HepG2 (cell line): ENCODE measurements at regions not wholly inside any gene's neighbourhood (a gene's known extent, or its start where the extent isn't known, plus 50 kb on each side); places are given as distances from the start of the nearest gene placed in this dataset.

ENCODE experiments used
- CBFB ChIP-seq: sonication (generic); formaldehyde crosslinking; IDR thresholded peaks from 2 replicates; pipeline ENCODE4 v1.4.0; 2020; ENCODE audit warnings: missing genetic modification reagents
- PCBP2 ChIP-seq: fragments of 200-400 bp; formaldehyde crosslinking; optimal IDR thresholded peaks from 2 replicates; pipeline ENCODE3; 2018; ENCODE audit warnings: low read length, low read depth; ENCODE audit not compliant: poor library complexity, severe bottlenecking
- TOPORS ChIP-seq: sonication (generic); formaldehyde crosslinking; IDR thresholded peaks from 2 replicates; pipeline ENCODE4 v1.8.0; 2023; ENCODE audit warnings: mild to moderate bottlenecking, missing genetic modification reagents
- ZNF34 ChIP-seq: sonication (generic); formaldehyde crosslinking; IDR thresholded peaks from 2 replicates; pipeline ENCODE4 v1.4.0; 2020; ENCODE audit warnings: mild to moderate bottlenecking, missing genetic modification reagents, borderline replicate concordance
- ZNF775 ChIP-seq: sonication (generic); formaldehyde crosslinking; IDR thresholded peaks from 2 replicates; pipeline ENCODE4 v1.4.0; 2020; ENCODE audit warnings: missing genetic modification reagents, mild to moderate bottlenecking, moderate library complexity, borderline replicate concordance
- TF ChIP-seq, protein P1 (sequence below): sonication (generic); formaldehyde crosslinking; IDR thresholded peaks from 2 replicates; pipeline ENCODE4 v1.5.0; 2020; ENCODE audit warnings: missing genetic modification reagents, mild to moderate bottlenecking, borderline replicate concordance
- TF ChIP-seq, protein P2 (sequence below): sonication (generic); formaldehyde crosslinking; IDR thresholded peaks from 2 replicates; pipeline ENCODE4 v1.8.0; 2022; ENCODE audit warnings: missing genetic modification reagents, mild to moderate bottlenecking, moderate library complexity, borderline replicate concordance
- TF ChIP-seq, protein P3 (sequence below): IDR thresholded peaks from 2 replicates; pipeline ENCODE4 v1.6.1; 2016; ENCODE audit warnings: mild to moderate bottlenecking

DNA sequence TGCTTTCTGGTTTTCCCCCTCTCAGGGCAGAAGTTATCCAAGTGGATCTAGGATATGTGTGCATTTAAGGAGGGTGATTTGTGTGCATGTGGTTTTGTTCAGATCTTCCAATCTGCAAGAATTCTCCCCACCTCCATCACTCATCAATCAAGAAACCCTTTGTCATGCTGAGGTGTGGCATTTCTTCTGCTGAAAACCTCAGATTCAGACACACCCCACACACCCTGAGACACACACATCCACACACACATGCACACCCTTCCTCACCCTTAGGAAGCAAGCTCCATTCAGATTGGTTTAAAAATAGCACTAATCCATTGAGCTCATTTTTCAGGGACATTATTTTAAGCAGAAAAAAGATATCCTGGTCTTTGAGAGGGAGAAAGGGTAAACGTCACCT, 106.1 kb upstream of the HSD17B12 start (continued):
- TF ChIP-seq, protein P1, sequence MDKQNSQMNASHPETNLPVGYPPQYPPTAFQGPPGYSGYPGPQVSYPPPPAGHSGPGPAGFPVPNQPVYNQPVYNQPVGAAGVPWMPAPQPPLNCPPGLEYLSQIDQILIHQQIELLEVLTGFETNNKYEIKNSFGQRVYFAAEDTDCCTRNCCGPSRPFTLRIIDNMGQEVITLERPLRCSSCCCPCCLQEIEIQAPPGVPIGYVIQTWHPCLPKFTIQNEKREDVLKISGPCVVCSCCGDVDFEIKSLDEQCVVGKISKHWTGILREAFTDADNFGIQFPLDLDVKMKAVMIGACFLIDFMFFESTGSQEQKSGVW (CRISPR knock-in tag) = no peak
- TF ChIP-seq CBFB (CRISPR knock-in tag) (no peak), TOPORS (no peak), PCBP2 (no peak), ZNF34 (no peak), ZNF775 (CRISPR knock-in tag) (no peak)
- TF ChIP-seq, protein P2, sequence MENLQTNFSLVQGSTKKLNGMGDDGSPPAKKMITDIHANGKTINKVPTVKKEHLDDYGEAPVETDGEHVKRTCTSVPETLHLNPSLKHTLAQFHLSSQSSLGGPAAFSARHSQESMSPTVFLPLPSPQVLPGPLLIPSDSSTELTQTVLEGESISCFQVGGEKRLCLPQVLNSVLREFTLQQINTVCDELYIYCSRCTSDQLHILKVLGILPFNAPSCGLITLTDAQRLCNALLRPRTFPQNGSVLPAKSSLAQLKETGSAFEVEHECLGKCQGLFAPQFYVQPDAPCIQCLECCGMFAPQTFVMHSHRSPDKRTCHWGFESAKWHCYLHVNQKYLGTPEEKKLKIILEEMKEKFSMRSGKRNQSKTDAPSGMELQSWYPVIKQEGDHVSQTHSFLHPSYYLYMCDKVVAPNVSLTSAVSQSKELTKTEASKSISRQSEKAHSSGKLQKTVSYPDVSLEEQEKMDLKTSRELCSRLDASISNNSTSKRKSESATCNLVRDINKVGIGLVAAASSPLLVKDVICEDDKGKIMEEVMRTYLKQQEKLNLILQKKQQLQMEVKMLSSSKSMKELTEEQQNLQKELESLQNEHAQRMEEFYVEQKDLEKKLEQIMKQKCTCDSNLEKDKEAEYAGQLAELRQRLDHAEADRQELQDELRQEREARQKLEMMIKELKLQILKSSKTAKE = no peak
- TF ChIP-seq, protein P3, sequence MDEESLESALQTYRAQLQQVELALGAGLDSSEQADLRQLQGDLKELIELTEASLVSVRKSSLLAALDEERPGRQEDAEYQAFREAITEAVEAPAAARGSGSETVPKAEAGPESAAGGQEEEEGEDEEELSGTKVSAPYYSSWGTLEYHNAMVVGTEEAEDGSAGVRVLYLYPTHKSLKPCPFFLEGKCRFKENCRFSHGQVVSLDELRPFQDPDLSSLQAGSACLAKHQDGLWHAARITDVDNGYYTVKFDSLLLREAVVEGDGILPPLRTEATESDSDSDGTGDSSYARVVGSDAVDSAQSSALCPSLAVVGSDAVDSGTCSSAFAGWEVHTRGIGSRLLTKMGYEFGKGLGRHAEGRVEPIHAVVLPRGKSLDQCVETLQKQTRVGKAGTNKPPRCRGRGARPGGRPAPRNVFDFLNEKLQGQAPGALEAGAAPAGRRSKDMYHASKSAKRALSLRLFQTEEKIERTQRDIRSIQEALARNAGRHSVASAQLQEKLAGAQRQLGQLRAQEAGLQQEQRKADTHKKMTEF (CRISPR knock-in tag) = no peak
- TF ChIP-seq, all 625 proteins: peak for 0
